SU-DHL-6 (cell line): ENCODE measurements at regions not wholly inside any gene's neighbourhood (a gene's known extent, or its start where the extent isn't known, plus 50 kb on each side); places are given as distances from the start of the nearest gene placed in this dataset.

Experiments used
- H2AFZ ChIP-seq: fragments of 200-600 bp; sonication (generic); 2 replicates; pipeline ENCODE4 v1.6.1; 2014; ENCODE audit warnings: low read depth, mild to moderate bottlenecking, moderate library complexity, mixed read lengths, antibody characterized with exemption, low read length; ENCODE audit not compliant: severe bottlenecking
- H3F3A ChIP-seq: fragments of 200-600 bp; shearing (Covaris generic); 2 replicates; pipeline ENCODE4 v1.6.0; 2016; ENCODE audit warnings: antibody characterized with exemption, mild to moderate bottlenecking; ENCODE audit not compliant: insufficient read depth
- H3K27ac ChIP-seq: fragments of 200-600 bp; sonication (generic); 2 replicates; pipeline ENCODE4 v1.5.1; 2016; ENCODE audit warnings: low read depth, mild to moderate bottlenecking, low read length, moderate library complexity, mixed read lengths
- H3K27me3 ChIP-seq: fragments of 200-600 bp; sonication (generic), shearing (Covaris generic); 2 replicates; pipeline ENCODE4 v1.6.0; 2014; ENCODE audit warnings: mild to moderate bottlenecking, low read length
- H3K36me3 ChIP-seq: fragments of 200-600 bp; sonication (generic); 2 replicates; pipeline ENCODE4 v1.6.1; 2014; ENCODE audit warnings: mild to moderate bottlenecking, low read length, mixed read lengths
- H3K4me2 ChIP-seq: fragments of 300-600, 200-600 bp; shearing (Covaris generic), sonication (generic); 2 replicates; pipeline ENCODE4 v1.6.0; 2014; ENCODE audit warnings: low read length, low read depth, mild to moderate bottlenecking; ENCODE audit not compliant: poor library complexity, severe bottlenecking
- H3K4me3 ChIP-seq: fragments of 200-600 bp; sonication (generic); 2 replicates; pipeline ENCODE4 v1.5.1; 2014; ENCODE audit warnings: antibody characterized with exemption, low read length, mild to moderate bottlenecking, mixed read lengths; ENCODE audit not compliant: insufficient read depth, poor library complexity, severe bottlenecking
- H3K79me2 ChIP-seq: fragments of 200-600 bp; sonication (generic); 2 replicates; pipeline ENCODE4 v1.6.1; 2014; ENCODE audit warnings: mild to moderate bottlenecking, low read length, moderate library complexity; ENCODE audit not compliant: insufficient read depth
- H3K9ac ChIP-seq: fragments of 200-600 bp; sonication (generic); 2 replicates; pipeline ENCODE4 v1.7.0; 2014; ENCODE audit warnings: mild to moderate bottlenecking, low read length
- H3K9me2 ChIP-seq: fragments of 200-600 bp; sonication (generic); replicated peaks from 2 replicates; pipeline ENCODE4 v1.6.1; 2014; ENCODE audit warnings: low read length; ENCODE audit not compliant: insufficient read depth
- H3K9me3 ChIP-seq: fragments of 200-600 bp; sonication (generic); 2 replicates; pipeline ENCODE4 v1.6.1; 2014; ENCODE audit warnings: low read length, mixed read lengths; ENCODE audit not compliant: insufficient read depth
- H4K20me1 ChIP-seq: fragments of 200-600 bp; sonication (generic); 2 replicates; pipeline ENCODE4 v1.6.1; 2014; ENCODE audit warnings: low read depth, mild to moderate bottlenecking, antibody characterized with exemption, low read length, moderate library complexity, mixed read lengths
- EZH2phosphoT487 ChIP-seq: fragments of 200-600 bp; sonication (generic), shearing (Covaris generic); conservative IDR thresholded peaks from 2 replicates; pipeline ENCODE4 v1.6.1; 2018; ENCODE audit warnings: mild to moderate bottlenecking, antibody characterized with exemption, low read length, moderate library complexity, mixed read lengths
- TF ChIP-seq, protein P1 (sequence below): fragments of 200-600 bp; sonication (generic); IDR thresholded peaks from one replicate; pipeline ENCODE4 v1.5.1; 2017; ENCODE audit warnings: antibody characterized with exemption, mild to moderate bottlenecking, low read length, moderate library complexity; ENCODE audit not compliant: insufficient read depth, poor library complexity, severe bottlenecking

DNA sequence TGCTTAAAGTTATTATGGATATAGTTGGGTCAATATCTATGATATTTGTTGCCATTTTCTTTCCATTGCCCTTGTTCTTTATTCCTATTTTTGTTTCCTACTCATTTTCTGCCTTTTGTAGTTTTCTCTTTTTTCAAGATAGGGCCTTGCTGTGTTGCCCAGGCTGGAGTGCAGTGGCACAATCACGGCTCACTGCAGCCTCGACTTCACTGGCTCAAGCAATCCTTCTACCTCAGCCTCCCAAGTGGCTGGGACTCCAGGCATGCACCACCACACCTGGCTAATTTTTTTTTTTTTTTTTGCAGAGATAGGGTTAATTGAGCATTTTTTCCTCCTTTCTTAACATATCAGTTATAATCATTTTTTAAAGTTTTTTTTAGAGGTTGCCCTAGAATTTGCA, 92.7 kb downstream of the TOMM20 start:
- Histone ChIP-seq H3K4me3 (no peak overlapping the region), H3K36me3 (no peaks in the 10 kb centered on the region), H3K9me2 (no peaks in the 10 kb centered on the region), H3K4me2 (no peak overlapping the region), H3F3A (no peaks in the 10 kb centered on the region), H3K9ac (no peak overlapping the region), H2AFZ (no peak overlapping the region), H3K79me2 (no peaks in the 10 kb centered on the region), H3K9me3 (no peaks in the 10 kb centered on the region), H4K20me1 (no peaks in the 10 kb centered on the region), H3K27me3 (no peaks in the 10 kb centered on the region), H3K27ac (no peak overlapping the region)
- TF ChIP-seq EZH2phosphoT487, result no peak
- TF ChIP-seq, protein P1, sequence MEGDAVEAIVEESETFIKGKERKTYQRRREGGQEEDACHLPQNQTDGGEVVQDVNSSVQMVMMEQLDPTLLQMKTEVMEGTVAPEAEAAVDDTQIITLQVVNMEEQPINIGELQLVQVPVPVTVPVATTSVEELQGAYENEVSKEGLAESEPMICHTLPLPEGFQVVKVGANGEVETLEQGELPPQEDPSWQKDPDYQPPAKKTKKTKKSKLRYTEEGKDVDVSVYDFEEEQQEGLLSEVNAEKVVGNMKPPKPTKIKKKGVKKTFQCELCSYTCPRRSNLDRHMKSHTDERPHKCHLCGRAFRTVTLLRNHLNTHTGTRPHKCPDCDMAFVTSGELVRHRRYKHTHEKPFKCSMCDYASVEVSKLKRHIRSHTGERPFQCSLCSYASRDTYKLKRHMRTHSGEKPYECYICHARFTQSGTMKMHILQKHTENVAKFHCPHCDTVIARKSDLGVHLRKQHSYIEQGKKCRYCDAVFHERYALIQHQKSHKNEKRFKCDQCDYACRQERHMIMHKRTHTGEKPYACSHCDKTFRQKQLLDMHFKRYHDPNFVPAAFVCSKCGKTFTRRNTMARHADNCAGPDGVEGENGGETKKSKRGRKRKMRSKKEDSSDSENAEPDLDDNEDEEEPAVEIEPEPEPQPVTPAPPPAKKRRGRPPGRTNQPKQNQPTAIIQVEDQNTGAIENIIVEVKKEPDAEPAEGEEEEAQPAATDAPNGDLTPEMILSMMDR, result no peak

DNA sequence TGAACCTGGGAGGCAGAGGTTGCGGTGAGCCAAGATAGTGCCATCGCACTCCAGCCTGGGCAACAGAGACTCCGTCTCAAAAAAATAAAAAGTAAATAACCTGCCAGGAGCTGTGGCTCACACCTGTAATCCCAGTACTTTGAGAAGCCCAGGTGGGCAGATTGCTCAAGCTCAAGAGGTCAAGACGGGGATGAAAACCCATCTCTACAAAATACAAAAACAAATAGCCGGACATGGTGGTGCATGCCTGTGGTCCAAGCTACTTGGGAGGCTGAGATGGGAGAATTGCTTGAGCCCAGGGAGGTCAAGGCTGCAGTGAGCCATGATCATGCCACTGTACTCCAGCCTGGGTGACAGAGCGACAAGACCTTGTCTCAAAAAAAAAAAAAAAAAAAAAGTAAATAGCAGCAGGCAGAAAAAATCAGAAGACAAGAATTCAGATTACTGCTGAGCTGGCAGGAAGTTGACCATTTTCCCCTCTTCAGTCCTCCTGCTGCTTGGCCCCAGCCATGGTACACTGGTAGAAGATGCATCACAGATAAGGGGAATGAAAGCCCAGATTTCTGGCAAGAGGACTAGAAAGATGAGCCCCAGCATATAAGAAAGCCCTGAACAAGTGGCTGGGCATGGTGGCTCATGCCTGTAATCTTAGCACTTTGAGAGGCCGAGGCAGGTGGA, 97.6 kb downstream of the TOMM20 start:
- Histone ChIP-seq H3F3A (0 out of 2 replicates have a peak, but pooled peaks cover 3% of the 10 kb centered on the region), H3K9me3 (no peaks in the 10 kb centered on the region)

DNA sequence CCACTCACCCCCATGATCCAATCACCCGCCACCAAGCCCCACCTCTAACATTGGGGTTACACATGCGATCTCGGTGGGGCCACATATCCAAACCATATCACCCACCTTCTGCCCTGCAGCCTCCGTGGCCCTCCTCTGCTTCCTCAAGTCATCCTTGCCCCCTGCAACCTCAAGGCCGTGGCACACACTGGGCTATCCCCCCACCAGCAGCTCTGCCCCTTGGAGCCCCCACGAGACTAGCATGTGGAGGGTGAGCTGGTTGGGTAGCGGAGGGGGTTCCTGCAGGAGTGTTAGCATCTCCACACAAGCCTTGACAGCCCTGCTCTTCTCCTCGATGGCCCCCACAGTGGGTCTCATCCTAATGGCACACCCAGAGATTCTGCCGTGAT, 100.8 kb downstream of the TOMM20 start:
- TF ChIP-seq EZH2phosphoT487, result no peak
- TF ChIP-seq, protein P1, result no peak
- no peak overlapping the region for H3K9ac ChIP-seq
- no peak overlapping the region for H3K4me3 ChIP-seq
- no peaks in the 10 kb centered on the region for H3K9me3 ChIP-seq
- H3K27ac ChIP-seq, result no peak overlapping the region
- no peak overlapping the region for H3K4me2 ChIP-seq
- no peaks in the 10 kb centered on the region for H4K20me1 ChIP-seq
- H3K36me3 ChIP-seq, result no peaks in the 10 kb centered on the region
- no peaks in the 10 kb centered on the region for H3K79me2 ChIP-seq
- H3K9me2 ChIP-seq, result no peaks in the 10 kb centered on the region
- no peaks in the 10 kb centered on the region for H3K27me3 ChIP-seq
- no peak overlapping the region for H2AFZ ChIP-seq
- H3F3A ChIP-seq, result 0 out of 2 replicates have a peak, but pooled peaks cover 3% of the 10 kb centered on the region

More for the DNA sequence above, 97.6 kb downstream of the TOMM20 start:
- Histone ChIP-seq H3K27ac (no peak overlapping the region), H3K9me2 (no peaks in the 10 kb centered on the region), H3K79me2 (no peaks in the 10 kb centered on the region), H3K4me3 (no peak overlapping the region), H4K20me1 (no peaks in the 10 kb centered on the region), H3K9ac (no peak overlapping the region), H3K27me3 (no peaks in the 10 kb centered on the region), H3K4me2 (no peak overlapping the region), H2AFZ (no peak overlapping the region), H3K36me3 (no peaks in the 10 kb centered on the region)
- TF ChIP-seq, protein P1, result no peak
- no peak for TF ChIP-seq EZH2phosphoT487
